Transverse colon (tissue), 4 donors: ENCODE measurements at regions not wholly inside any gene's neighbourhood (a gene's known extent, or its start where the extent isn't known, plus 50 kb on each side); places are given as distances from the start of the nearest gene placed in this dataset.

Experiments used
- EP300 ChIP-seq: sonication (generic); formaldehyde crosslinking; IDR thresholded peaks from one replicate; pipeline ENCODE4 v1.6.1; 2017; ENCODE audit warnings: antibody characterized with exemption, low read depth
- POLR2A ChIP-seq: fragments of 450-650 bp; IDR thresholded peaks from one replicate; pipeline ENCODE4 v1.6.1; 2016; ENCODE audit warnings: antibody characterized with exemption, mild to moderate bottlenecking, moderate library complexity
- POLR2AphosphoS5 ChIP-seq, 3 donors: sonication (generic); formaldehyde crosslinking; IDR thresholded peaks; one replicate each; pipeline ENCODE4 v1.6.1; 2016; ENCODE audit warnings: antibody characterized with exemption in 3 of 3
- TF ChIP-seq, protein P1 (sequence below), 5 experiments: fragments of 200-600 bp in 3 of 5; fragments of 450-650 bp in 2 of 5; sonication (generic) in 3 of 5; IDR thresholded peaks; 1 replicate in 2 of 5; 2 replicates in 3 of 5; pipeline ENCODE4 v1.5.1; 2016 to 2017; ENCODE audit warnings: antibody characterized with exemption in 5 of 5, inconsistent platforms in 3 of 5, mild to moderate bottlenecking in 2 of 5, moderate library complexity in 1 of 5

DNA sequence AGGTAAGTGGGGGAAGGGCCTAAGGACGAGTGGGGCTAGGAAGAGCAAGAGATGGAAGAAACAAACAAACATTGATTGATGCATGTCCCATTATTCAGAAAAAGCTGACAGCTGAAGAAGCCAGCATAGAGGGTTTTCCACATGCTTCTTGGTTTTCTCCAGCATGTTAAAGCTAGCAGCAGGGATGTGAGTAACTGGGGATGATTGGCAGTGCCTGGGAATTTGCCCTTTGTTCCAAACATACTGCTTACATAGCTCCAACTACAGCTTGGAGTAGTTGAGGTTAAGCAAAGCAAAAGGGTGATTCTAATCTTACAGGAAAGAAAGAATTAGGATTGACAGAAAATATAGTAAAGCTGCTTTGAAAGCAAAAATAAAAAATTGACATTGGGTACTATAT is 68.0 kb upstream of the IFNG-AS1 start:
- TF ChIP-seq EP300 (no peak), POLR2A (no peak), POLR2AphosphoS5 (IDR thresholded peaks at IDR 0.05) (no peak)
- TF ChIP-seq, protein P1, sequence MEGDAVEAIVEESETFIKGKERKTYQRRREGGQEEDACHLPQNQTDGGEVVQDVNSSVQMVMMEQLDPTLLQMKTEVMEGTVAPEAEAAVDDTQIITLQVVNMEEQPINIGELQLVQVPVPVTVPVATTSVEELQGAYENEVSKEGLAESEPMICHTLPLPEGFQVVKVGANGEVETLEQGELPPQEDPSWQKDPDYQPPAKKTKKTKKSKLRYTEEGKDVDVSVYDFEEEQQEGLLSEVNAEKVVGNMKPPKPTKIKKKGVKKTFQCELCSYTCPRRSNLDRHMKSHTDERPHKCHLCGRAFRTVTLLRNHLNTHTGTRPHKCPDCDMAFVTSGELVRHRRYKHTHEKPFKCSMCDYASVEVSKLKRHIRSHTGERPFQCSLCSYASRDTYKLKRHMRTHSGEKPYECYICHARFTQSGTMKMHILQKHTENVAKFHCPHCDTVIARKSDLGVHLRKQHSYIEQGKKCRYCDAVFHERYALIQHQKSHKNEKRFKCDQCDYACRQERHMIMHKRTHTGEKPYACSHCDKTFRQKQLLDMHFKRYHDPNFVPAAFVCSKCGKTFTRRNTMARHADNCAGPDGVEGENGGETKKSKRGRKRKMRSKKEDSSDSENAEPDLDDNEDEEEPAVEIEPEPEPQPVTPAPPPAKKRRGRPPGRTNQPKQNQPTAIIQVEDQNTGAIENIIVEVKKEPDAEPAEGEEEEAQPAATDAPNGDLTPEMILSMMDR (IDR thresholded peaks at IDR 0.05): no peak
